Mammary epithelial cell (primary cell): ENCODE measurements at regions not wholly inside any gene's neighbourhood (a gene's known extent, or its start where the extent isn't known, plus 50 kb on each side); places are given as distances from the start of the nearest gene placed in this dataset.

ENCODE experiments used
- CTCF ChIP-seq, 2 donors: IDR thresholded peaks in 1 of 2; conservative IDR thresholded peaks in 1 of 2; 2 replicates each; pipeline ENCODE4 v1.5.1; 2011 to 2012; ENCODE audit warnings: inconsistent platforms in 2 of 2, low read length in 2 of 2, mild to moderate bottlenecking in 2 of 2, control low read depth in 1 of 2, low read depth in 1 of 2; ENCODE audit not compliant: insufficient read depth in 1 of 2; ENCODE audit errors: extremely low read depth in 1 of 2
- EZH2 ChIP-seq: IDR thresholded peaks from 2 replicates; pipeline ENCODE4 v1.6.1; 2012; ENCODE audit warnings: low read length, inconsistent platforms, borderline replicate concordance

GRCh38 chr4:189302719-189303118 is 638.0 kb upstream of the FRG1 start:
- TF ChIP-seq CTCF (conservative IDR thresholded peaks at IDR 0.05 in 1 of 2, IDR thresholded peaks at IDR 0.05 in 1 of 2; ENCODE audit: extremely low read depth in 1 of 2, insufficient read depth in 1 of 2, low read depth in 1 of 2, low read length in 2 of 2) (no peak), EZH2 (no peak)
